AG04449 (cell line): ENCODE measurements at regions not wholly inside any gene's neighbourhood (a gene's known extent, or its start where the extent isn't known, plus 50 kb on each side); places are given as distances from the start of the nearest gene placed in this dataset.

Experiments
- CTCF ChIA-PET: fragments of 350-600 bp; formaldehyde crosslinking; extraction: SDS; loops from one replicate; lab custom pipeline; 2021; ENCODE audit warnings: antibody characterized with exemption; lab: Yijun Ruan, JAX
- POLR2A ChIA-PET: fragments of 400-600, 350-600 bp; formaldehyde crosslinking; extraction: SDS; loops from one replicate; lab custom pipeline; 2020; ENCODE audit warnings: antibody characterized with exemption, inconsistent platforms; lab: Yijun Ruan, JAX
- DNase-seq: peaks from one replicate; pipeline ENCODE4 v3.0.0-alpha.2; 2010; ENCODE audit warnings: low read depth, low spot score
- H3K4me3 ChIP-seq: 2 replicates; pipeline ENCODE4 v1.5.1; 2011; ENCODE audit warnings: low read depth, mild to moderate bottlenecking, control low read depth, low read length
- TF ChIP-seq, protein P1 (sequence below): IDR thresholded peaks from one replicate; pipeline ENCODE4 v1.5.1; 2011; ENCODE audit warnings: mild to moderate bottlenecking, moderate library complexity, low read length, control low read depth, inconsistent platforms; ENCODE audit not compliant: insufficient read depth; ENCODE audit errors: missing control alignments

DNA sequence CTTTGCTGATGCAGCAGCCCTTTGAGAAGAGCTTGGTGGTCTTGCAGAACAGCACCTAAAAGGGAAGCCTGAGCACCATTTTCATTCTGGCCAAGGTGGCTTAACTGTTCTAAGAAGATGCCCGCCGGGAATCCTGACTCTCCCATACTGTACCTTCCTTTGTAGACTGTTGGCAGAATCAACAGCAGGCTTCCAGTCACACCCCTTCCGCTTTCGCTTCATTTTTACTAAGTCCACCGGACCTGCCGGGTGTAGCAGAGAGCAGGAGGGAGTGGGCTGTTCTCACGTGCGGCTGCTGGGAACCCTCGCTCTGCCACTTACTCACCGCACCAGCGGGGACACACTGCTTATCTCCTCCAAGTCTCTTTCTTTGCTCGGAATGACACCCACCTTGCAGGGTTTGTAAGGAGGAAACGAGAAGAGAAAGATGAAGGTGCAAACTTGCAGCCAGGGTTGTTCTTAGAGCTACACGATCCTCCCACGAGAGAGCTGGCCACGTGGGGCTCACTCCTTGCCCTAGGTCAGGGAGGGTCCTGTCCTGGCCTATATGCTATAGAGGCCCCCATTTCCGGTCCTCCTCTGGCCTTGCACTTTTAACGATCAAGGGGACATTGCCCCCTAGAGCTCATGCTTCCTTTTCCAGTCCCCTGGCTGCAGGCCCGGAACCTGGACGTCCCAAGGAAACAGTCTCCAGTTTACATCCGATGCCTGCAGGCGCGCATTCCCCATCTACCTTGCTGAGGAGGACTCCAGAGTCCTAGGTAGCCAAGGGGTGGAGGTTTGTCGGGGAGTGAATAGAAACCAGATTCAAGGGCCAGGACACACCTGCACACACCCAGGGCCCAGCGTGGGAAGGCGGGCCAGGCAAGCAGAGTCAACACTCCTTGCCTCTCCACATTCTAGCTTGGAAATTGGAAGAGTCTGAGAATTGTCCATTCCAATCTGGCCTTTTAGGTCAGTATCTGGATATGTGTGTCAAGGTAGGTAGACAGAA lies 453.6 kb downstream of the IRS2 start:
- ChIA-PET POLR2A (no interaction called here), CTCF (no interaction called here)
- no peak for DNase-seq
- H3K4me3 ChIP-seq: no peak overlapping the region
- TF ChIP-seq, protein P1, sequence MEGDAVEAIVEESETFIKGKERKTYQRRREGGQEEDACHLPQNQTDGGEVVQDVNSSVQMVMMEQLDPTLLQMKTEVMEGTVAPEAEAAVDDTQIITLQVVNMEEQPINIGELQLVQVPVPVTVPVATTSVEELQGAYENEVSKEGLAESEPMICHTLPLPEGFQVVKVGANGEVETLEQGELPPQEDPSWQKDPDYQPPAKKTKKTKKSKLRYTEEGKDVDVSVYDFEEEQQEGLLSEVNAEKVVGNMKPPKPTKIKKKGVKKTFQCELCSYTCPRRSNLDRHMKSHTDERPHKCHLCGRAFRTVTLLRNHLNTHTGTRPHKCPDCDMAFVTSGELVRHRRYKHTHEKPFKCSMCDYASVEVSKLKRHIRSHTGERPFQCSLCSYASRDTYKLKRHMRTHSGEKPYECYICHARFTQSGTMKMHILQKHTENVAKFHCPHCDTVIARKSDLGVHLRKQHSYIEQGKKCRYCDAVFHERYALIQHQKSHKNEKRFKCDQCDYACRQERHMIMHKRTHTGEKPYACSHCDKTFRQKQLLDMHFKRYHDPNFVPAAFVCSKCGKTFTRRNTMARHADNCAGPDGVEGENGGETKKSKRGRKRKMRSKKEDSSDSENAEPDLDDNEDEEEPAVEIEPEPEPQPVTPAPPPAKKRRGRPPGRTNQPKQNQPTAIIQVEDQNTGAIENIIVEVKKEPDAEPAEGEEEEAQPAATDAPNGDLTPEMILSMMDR: no peak

DNA sequence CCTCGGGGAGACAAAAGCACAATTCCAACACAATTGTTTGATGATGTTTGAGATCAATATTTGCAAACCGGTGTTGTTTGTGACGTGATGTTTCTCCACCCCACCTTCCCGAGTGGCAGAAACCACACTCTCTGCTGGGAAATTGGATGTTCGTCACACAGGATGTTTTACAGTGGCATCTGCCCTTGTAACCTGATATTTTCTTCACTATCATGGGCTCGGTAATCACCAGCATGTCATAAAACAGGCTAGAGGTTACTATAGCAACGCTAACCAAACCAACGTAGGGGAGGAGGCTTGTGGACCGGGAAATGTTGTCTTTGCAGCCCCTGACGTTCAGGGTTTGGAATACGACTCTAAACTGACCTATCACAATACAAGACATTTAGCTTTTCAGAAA lies 454.5 kb downstream of the IRS2 start:
- peak; percentile 77 for DNase-seq
- TF ChIP-seq, protein P1: no peak
- CTCF ChIA-PET: no interaction called here
- H3K4me3 ChIP-seq: no peak overlapping the region
- POLR2A ChIA-PET: no interaction called here

DNA sequence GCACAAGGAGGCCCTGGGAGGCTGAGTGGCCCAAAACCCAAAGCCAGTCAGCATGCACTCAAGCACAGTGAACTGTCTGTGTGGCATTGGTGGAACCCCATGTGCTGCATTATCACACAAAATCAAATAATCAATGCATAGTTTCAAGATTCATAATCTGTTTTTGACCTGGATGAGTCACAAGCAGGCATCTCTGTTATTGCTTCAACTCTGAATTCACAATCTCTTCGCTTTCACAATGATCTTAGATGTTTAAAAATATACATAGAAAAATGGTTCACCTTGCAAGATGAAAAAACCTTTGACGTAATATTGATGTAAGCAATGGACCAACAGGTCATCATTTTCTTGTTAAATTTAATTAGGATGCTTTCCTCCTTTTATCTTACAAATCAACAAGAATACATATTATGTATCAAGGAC lies 455.4 kb downstream of the IRS2 start:
- TF ChIP-seq, protein P1: no peak
- no peak for DNase-seq

DNA sequence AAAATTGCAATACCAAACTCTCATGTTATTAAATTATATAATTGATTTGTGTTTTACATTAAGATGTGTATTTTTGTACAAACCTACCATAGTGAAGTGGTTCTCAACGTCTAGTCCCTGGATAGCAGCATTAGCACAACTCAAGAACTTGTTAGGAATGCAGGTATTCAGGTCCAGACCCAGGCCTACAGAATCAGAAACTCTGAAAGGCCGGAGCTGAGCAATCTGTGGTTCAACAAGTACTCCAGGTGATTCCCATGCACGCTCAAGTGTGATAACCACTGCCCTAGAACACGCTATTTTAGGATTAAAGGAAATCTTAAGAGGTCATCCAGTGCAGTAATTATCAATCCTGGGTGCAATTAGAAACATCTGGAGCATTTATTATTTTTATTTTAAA lies 456.3 kb downstream of the IRS2 start:
- TF ChIP-seq, protein P1: no peak
- DNase-seq: no peak
- no peak overlapping the region for H3K4me3 ChIP-seq
- ChIA-PET CTCF (no interaction called here), POLR2A (no interaction called here)

More for the DNA sequence above, 455.4 kb downstream of the IRS2 start:
- no peak overlapping the region for H3K4me3 ChIP-seq
- ChIA-PET CTCF (no interaction called here), POLR2A (no interaction called here)

DNA sequence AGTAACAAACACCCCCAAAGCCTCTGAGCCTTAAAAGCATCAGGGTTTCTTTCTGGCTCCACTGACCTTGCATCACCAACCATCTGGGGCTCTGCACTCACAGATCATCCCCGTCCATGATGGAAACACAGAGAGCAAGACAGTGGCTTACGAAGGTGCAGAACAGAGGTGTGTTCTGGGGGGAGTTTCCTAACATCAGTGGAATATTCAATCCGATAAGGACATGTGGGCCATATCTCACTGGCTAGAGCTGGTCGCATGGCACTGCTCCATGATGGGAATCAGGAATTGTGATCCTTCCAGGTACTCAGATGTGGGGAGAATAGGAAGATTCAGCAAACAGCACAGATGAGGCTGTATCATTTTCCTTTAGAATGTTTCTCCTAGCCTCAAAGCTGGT lies 457.2 kb downstream of the IRS2 start:
- TF ChIP-seq, protein P1: no peak
- CTCF ChIA-PET: no interaction called here
- POLR2A ChIA-PET: no interaction called here
- DNase-seq: no peak
- no peak overlapping the region for H3K4me3 ChIP-seq

DNA sequence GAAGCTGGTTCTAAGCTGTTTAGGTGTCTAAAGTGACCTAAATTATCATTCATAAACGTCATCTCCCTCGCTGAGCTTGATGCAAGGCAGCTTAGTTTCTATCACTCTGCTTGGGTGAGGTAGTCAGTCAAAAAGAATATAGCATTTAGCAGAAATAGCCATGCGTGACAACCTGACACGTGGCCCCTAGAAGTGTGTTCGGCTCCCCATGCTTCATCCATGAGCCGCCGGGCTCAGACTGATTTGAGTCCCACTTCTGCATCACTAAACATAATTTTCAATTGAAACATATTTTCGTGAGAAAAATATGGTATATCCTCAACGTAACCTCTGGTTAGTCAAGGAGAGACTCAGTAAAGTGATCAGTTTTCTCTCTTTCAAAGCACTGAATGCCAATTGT lies 459.8 kb downstream of the IRS2 start:
- POLR2A ChIA-PET: no interaction called here
- TF ChIP-seq, protein P1: no peak
- CTCF ChIA-PET: interaction anchor here (0.9 kb wide), 1 partner anchor 181 kb away, joined by 3 read pairs; no protein-coding TSS in a partner anchor
- no peak for DNase-seq
- no peak overlapping the region for H3K4me3 ChIP-seq
